ENCODE measurements at regions not wholly inside any gene's neighbourhood (a gene's known extent, or its start where the extent isn't known, plus 50 kb on each side); places are given as distances from the start of the nearest gene placed in this dataset.

DNA sequence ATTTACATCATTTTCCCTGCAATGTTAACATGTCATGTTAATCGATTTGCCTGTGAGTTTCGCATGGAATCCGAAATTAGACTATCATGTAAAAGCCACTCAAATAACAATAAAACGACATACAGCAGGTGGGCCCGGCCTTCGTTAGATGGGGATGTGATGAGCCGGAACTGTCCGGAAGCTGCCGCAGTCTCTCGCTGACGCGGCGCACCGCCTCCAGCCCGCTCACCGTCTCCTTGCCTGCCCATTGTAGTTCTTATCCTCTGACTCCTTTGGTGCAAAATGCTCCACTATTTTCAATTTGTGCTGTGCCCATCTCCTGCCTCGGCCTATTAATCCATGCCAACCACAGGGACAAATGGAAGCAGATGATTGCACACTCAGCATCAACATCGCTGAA is 877.5 kb upstream of the TENM3 start:
- DNase-seq = no peak

DNA sequence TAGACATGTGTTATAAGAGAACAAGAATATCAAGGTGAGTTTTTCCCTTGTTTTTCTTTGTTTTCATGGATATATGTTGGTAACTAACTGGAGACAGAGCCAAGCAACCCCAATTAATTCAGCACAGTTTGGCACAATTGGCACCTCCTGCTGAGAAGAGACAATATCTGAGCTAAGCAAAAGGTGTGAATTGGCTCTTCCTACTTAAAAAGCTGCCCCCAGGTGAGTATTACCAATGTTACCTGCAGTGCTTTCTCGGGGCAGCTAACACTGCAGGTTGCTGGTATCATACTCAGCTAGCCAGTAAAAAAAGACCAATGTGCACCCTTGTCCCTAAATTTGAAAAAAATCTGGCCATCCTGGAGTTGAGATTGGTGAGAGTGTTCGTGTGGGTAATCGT is 871.2 kb upstream of the TENM3 start:
- DNase-seq = no peak

DNA sequence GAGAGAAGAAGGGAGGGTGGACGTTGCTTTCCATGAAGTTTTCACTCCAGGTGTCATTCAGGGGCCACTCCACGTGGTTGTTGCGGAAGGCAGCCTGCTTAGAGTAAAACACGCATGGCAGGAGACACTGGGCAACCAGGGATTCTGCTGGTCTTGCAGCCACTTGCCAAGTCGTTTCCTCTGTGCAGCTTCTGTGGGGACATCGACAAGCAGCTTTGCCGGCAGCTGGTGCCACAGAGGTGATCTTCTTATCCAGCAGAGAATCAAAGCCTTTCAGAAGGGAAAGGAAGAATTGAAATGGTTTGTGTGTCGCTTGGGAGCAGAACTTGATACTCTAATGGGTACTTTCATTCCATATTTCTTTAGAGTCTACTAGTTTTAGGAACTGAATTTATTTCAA is 867.1 kb upstream of the TENM3 start:
- no peak for DNase-seq

DNA sequence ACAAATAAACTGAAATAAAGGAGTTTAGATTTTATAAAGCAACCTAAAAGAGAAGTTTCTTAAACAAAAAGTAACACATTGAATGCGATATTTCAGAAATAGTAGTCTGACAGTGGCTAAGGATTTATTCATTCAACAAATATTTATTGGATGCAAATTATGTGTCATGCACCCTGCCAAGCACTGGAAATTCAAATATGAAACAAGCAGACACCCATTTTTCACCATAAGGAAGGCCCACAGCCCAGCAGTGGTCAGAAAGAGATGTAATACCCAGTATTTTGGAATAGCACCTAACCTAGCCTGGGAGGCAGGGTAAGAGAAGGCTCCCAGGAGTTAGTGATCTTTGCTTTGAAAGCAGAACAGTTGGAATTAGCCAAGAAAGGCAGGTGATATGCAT is 855.1 kb upstream of the TENM3 start:
- no peak for DNase-seq

GRCh38 chr4:181416966-181417365 is 826.2 kb upstream of the TENM3 start:
- DNase-seq = peak; percentile 4

DNA sequence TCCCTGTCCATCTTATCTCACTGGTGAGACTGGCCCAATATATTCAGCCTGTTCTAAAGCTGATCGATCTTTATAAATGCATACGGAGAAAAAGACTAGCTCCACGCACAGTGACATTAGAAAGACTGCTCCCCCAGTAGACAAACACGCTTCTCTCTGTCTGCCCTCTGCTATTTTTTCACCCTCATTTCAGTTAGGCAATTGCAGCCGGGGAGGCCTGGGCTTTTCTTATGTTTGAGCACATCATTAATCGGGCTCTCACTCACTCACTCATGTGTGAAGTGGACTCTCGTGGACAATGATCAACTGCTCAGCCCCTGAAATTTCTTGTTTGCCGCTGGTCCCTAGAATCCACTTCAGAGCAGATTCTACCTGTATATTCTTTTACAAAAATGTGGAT is 824.7 kb upstream of the TENM3 start:
- no peak for DNase-seq

DNA sequence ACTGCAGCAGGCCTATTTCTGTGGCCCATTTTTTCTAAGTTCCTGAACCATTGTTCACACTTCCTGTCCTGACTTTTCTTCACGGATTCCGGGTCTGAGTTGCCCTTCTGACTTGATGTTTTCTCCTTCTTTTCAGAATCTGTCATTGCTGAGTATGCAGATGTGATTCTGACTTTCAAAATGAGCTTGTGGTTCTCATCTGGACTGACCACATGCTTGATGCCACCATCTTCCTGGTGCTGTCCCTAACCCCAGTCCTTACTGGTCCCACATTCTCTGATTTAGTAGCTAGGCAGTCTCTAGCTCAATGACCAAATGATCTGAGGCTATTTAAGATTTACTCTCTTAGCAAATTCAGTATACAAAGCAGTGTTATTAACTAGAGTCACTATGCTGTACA is 822.3 kb upstream of the TENM3 start:
- no peak for DNase-seq

DNA sequence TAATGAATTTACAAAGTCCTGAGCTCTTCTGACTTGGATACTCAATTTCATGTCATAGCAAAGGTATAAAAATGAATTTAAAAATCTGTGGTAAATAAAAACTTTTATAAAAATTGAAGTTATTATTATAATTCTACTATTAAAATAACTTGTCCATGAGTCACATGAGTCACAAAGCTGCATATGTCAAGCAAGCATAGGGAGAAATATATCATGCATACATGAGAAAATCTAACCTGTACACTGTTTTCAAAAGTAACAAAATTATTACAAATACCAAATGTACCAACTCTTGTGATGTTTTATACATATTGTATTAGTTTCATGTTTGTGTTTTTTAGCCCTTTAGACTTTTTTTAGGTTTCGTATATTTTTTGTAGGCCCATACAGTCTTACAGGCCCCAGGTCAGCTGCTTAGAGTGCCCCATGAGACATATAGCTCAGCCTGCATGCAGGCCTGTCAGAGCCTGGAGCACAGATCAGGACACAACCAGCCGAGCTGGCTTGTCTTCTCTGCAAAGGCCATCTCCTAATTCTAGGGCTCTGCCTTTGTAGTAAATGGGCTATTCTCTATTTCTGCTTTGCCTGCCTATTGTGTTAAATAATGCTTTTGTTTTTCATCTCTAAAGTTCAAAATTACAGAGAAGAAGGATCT is 818.7 kb upstream of the TENM3 start:
- no peak for DNase-seq

- DNase-seq = no peak
These were observed 816.1 kb upstream of the TENM3 start for GRCh38 chr4:181427076-181427475.

DNA sequence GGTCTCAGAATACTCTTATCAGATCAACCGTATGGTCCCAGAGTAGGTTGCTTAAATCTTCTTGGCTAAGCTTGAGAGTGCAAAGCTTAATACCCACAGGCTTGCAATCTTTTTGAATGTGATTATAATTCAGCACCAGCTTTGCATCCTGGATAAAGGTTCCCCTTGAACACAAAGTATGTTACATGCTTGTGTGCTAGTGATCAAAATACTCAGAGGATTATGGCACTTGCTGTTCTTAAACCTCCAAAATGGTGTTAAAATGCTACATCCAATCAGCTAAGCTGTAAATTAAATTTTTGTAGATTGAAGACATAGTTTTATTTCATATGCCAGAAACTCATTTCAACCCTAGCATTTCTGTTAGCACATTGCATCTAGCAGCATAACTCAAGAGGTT is 812.2 kb upstream of the TENM3 start:
- DNase-seq = no peak

DNA sequence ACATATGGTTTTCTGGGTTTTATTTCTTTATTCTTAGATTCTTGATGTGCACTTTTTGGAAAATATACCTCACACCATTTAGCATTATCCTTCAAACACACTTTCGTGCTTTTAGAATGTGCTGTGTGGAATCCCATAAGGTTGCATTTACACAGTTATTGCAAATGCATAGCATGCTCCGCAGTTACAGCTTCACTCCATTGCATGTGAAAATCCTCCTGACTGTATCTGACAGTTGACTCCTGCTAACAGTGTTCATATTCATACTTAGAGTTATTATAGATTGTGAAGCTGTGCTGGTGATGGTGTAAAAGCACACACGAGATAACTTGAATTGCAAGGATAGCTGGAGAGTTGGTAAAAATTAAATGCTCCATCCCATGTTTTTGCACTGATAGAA is 811.5 kb upstream of the TENM3 start:
- DNase-seq = no peak

DNA sequence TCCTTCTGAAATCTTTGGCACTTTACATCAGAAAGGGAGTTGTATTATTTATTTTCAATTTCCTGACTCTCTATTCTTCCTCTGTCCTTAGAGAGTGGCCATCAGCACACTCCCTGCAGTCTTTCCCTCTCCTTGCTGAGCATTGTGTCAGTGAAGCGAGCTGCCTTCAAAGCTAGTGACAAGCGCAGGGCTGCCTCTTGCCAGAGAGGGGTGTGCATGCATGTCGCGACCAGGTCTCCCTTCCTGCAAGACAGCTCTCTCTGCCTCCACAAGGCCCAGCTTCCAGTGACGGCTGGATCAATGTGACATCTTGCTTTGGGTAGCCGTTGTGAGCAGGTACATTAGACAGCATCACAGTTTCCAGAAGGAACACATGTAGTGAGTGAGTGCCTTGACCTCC is 810.9 kb upstream of the TENM3 start:
- DNase-seq = no peak

DNA sequence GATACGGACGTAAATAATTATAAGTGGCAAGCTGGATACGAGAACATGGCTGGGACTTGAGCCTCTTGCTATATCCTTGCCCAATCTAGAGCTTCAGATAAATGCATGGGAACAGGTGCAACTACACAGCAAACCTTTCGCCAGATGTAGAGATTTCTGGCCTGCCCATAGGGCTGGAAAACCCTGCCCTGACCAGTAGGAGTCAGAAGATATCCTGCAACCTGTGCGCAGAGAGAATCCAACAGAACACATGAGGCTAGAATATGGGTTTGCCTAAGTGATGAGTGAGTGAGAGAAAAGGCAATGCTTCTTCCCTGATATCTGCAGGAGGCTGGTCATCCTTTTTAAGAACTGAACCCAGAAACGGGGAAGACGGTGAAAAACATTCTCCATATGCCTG is 805.3 kb upstream of the TENM3 start:
- no peak for DNase-seq

DNA sequence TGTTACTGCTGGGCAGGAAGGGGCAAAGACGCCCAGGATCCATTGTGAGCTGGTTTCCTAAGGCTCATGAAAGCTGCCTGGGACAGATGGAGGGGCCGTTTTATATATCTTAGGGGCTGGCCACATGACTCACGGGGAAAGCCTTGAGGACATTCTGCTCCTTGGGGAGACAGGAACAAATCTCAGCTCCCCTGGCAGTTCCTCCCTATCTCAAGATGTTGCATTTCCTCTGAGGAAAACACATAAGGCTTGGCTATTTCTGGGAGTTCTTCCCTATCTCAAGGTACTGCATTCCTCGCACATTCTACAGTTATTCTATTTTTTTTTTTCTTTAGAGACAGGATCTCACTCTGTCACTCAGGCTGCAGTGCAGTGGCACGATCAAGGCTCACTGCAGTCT is 804.6 kb upstream of the TENM3 start:
- DNase-seq = no peak

- no peak for DNase-seq
These were observed 800.2 kb upstream of the TENM3 start for GRCh38 chr4:181443021-181443420.

DNA sequence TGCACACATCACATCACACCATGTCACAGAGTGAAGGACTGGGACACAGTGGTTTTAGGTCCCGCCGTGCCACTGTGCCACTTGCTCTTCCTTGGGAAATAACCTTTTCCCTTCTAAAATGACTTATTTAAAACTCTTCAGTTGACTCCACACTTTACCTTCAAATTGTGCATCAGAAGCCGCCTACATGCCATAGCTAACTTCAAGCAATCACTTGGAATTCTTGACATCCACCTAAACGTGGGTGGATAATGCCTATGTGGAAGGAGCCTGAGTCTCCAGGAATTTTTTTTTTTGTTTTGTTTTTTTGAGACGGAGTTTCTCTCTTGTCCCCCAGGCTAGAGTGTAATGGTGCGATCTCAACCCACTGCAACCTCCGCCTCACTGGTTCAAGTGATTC is 777.4 kb upstream of the TENM3 start:
- no peak for DNase-seq

DNA sequence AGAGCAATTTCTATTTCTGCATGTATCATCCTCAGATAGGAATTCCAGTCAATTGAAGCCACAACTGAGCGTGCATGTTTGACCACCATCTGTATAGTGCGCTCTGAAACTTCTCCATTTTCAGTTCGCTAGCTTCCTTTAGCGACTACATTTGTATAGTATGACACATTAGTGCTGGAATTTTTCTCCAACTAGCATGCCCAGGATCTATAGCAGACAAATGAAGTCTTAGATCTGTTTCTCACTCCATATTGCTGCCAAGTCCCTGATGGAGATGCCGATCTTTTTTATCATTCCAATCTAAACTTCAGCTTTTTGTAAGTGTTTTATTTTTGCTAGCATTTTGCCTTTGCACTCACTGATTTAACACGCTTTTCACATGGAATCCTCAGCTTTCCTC is 774.8 kb upstream of the TENM3 start:
- DNase-seq = peak; percentile 8

DNA sequence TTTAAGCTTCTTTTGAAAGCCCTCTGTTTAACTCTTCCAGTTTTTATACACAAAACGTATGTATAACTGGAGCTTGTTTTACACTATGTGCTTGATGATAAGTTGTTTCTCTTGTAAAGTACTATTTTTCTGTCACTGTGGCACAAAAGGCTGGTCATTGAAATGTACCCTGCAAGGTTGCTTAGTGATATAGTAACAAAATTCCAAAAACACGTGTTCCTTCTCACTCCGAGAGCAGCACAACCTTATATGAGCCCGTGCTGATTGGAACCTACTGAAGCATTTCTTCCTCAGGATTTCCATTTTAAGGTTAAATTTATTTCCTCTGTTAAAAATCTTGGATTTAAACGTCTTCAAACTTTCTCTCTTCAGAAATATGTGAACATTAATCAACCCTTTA is 772.9 kb upstream of the TENM3 start:
- DNase-seq = no peak

DNA sequence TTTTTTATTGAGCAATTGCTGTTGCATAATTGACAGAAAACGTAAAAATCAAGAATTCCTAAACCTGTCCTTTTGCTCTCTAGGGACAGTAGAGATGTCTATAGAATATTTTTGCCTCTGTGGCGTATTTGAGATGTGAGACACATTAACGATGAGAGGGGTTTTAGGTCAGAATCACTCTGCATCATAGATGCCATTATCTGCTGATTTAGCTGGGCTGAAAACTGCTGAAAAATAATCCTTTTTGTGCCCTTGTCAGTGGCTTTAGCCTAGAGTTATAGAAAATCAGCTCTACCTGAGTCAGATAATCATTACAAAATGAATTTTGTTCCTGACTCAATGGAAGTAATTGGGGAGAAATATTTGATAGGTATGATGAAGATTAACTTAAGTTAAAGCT is 767.8 kb upstream of the TENM3 start:
- DNase-seq = no peak

DNA sequence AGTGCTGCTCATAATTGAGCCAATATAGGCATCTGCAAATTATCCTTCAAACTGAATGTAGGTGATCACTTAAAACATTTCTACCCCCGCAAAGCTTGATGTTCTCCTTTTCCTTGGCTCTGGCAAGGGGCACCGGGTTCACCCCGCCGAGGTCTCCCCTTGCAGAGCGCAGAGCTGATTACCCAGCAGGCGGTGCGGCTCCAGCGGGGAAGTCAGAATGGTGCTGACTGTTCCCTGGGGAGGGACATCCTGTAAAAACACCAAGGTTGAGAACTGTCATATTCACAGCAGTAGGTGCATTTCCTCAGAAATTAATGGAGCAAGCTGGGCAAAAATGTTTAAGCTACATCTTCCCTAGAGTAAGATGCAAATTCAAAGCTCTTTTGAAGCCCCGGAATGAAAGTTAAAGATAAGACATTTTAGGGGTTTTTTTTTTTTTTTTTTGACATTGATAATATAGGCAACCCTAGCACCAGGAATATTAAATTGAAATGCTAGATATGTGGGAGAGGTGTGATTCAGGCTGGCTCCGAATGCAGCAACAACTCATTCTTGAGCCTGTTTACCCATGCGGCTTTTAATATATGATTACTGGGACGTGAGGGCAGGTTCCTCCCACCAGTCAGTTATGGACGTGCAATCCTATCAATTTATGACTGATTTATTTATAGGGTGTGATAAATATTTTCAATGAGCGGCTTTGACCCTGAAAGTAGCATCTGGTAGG is 767.3 kb upstream of the TENM3 start:
- no peak for DNase-seq

- peak; percentile 27 for DNase-seq
These were observed 766.7 kb upstream of the TENM3 start for GRCh38 chr4:181476508-181476890.

DNA sequence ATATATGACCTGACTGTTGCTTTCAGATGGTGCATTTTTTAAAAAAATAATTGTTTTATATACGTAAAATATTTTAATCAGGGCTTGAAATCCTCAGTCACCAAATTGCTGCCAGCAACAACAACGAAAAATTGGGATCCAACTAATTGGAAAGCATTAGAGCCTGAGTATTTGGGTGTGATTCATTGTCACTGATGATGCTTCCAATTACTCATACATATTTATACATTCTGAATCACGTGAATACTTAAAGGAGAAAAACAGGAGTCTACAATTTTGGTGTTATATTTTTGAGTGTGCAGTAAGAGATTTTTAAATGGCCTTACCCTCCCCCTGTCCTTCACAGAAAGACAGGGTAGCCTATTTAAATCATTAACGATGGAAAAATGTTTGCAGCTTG is 765.6 kb upstream of the TENM3 start:
- DNase-seq = peak; percentile 32

GRCh38 chr4:181478656-181479055 is 764.5 kb upstream of the TENM3 start:
- peak; percentile 20 for DNase-seq

DNA sequence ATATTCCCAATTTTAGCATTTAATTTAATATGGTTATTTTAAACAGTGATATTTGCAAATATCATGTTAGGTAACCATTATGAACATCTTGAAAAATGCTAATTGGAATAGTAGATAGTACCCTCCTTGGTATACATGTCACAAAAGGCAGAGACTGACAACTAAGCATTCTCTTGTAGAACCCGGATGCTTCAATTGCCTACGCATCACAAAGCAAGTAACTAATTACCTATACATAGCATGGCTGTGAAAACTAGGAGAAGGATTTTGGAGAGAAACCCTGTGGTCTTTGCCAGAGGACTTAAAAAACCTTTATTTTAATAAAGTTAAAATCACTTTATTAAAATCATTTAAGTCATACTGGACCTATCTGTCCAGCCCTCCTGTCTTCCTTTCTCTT is 764.1 kb upstream of the TENM3 start:
- DNase-seq = no peak

- no peak for DNase-seq
These were observed 758.8 kb upstream of the TENM3 start for GRCh38 chr4:181484396-181484795.
